ENCODE measurements at regions not wholly inside any gene's neighbourhood (a gene's known extent, or its start where the extent isn't known, plus 50 kb on each side); places are given as distances from the start of the nearest gene placed in this dataset.

DNA sequence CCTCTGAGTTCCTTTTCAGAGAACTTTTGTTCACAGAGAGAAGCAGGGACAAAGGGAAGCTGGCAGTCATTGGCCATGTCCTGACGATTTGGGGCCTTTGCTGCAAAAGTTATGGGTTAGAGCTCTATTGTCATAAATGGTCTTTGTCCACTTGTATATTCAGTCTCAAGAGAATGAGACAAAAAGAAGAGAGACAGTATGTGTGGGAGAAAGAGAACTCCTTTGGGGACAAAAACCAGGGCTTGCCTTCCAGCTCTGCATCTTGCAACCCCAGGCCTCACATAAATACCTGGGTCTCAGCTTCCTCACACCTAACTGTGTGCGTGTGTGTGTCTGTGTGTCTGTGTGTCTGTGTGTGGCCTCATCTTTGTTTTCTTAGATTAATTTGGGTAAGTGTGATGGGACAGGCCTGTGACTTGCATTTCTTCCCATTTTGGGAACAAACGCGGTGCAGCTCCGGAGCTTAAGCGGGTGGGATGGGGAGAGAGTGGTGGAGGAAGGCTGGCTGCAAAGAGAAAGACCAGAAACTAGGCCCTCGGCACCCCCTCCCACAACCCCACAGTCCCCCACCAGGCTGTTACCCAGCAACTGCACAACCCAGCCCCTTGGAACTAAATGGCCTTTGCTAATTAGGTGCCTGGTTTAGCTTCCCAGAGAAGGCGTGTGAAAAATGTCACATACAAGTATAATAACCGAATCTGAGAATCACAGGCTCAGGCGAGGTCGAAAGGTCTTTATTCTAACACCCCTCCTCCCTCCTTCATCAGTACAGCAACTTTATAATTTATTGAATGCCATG is 376.9 kb downstream of the CDK5RAP2 start:
- no peak for DNase-seq

DNA sequence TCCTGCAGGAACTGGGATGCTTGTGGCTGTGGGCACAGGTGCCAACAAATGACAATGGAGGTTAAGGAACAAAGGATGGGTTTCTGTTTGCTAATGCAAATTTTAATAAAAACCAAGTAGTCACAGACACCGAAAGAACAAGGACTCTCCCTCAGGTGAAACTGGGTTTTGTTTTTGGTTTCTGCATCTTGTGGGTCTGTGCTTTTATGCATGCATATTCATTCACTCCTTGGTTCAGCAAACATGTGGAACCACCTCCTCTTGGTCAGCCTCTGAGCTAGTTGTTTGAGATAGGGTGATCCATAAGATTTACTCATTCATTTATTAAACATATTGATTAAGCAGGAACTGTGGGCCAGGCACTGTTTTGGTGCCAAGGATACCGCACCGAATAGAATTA is 381.9 kb downstream of the CDK5RAP2 start:
- DNase-seq, result no peak

DNA sequence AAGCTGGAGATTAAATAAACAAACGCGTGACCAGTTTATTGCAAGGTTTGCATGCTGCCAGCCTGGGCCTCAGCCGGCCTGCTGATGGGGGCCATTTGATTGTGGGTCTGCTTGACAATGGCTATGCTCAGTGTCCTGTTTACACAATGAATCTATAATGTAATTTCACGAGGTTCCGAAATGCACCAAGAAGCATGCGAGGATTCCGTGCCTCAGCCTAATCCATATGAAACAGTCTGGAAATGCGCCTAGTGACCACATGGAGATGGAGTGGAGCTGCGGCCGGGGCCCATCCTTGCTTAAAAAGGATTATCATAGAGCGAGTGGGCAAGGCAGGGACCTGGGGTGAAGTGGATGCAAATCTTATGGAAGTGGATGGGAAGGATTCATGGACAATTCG is 382.4 kb downstream of the CDK5RAP2 start:
- DNase-seq, result no peak

DNA sequence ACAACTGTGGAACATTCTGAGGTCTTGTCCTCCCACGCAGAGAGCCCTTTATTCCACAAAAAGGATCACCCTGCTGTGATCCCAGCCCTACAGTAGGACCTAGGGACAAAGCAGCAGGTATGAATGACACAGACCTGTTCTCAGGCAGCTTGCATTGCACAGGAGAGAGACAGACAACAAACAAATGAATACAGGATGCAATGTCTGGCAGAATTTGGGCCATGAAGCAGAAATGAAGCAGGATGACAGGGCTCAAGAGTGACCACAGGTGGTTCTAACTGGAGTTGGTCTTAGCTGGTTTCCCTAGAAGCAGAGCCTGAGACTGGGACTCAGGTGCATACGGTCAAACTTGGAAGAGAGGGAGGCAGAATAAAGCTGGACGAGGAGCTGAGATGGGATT is 388.8 kb downstream of the CDK5RAP2 start:
- no peak for DNase-seq

DNA sequence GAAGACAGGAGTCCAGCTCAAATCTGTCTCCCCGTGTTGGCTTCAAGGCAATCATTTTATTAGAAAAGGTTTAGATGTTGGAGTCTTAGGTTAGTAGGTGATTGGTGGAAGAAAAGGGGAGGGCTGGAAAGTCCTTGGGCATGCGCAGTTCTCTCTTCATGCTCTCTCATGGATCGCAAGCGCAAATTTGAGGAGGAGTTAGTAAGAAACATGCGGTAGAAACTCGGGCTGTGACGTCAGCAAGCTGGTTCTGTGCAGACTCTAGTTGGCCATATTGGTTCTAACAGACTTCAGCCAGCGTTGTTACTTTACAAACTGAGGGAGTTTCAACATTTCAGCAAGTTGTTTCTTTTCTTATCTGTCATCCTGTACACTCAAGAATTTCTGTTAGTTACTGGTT is 392.2 kb downstream of the CDK5RAP2 start:
- DNase-seq, result no peak

DNA sequence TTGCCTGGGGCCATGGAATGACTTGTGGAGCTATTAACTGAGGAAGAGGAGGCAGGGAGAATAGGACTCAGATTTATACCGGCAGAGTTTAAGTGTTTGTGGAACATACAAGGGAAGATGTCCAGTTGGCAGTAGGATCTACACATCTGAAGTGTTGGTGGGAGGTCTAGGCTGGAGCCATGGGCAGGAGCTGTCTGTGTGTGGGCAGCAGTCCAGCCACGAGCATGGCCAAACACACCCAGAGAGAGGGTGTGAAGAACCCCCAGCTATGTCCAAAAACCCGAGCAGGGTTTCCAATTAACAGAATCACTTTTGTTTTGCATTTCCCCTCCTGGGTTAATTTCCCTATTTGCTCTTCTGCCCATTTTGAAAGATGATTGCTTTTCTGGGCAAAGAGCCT is 393.7 kb downstream of the CDK5RAP2 start:
- peak; percentile 22 for DNase-seq

DNA sequence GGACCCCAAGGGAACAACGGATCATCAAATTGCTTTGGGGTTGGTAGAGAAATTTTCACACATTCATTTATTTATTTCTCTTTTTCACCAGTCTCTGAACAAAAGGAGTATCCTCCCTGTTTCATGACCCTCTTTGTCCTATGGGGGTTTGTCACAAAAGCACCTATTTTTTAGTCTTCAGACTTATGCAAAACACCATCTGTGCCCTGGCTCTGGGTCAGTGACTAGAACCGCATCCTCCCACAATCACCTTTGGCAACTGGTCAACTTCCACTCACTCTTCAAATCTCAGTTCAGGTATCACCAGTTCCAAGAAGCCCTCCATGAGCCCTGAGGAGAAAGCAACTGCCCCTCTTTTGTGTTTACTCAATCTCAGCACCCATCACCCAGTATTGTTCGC is 395.7 kb downstream of the CDK5RAP2 start:
- no peak for DNase-seq

DNA sequence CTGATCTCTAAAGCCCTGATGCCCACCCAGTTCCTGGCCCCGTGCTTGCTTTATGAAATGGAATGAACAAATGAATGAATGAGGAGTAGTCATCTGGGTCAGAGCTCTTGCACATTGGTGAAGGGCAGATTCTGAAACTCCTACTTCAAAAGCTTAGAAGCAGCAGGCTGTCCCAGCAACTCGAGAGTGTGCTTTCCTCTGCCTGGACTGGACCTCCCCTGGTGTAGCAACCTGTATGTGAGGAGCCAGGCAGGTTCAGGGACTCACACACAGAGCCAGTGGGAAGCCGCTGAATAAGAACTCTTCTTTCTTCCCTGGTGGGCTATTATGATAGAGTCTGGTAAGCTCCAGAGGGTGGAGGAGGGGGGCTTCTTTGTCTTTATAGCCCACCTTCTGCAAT is 396.4 kb downstream of the CDK5RAP2 start:
- no peak for DNase-seq

DNA sequence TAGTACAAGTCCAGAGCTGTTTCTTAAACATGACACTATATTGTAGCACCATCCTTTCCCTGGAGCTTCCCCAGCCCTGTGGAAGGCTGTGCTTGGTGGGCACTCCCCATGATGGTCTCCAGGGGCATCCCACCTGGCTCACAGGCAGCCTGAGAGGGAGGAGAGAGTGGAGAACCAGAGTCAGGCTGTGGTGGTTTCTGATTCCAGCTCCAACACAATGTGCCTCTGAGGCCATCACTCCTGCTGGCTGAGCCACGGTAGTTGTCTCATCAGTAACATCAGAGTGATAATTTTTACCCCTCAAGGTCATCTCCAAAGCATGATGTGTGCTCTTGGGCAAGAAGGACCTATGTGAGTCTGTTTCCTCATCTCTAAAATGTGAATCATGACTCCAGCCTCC is 398.0 kb downstream of the CDK5RAP2 start:
- DNase-seq, result no peak

DNA sequence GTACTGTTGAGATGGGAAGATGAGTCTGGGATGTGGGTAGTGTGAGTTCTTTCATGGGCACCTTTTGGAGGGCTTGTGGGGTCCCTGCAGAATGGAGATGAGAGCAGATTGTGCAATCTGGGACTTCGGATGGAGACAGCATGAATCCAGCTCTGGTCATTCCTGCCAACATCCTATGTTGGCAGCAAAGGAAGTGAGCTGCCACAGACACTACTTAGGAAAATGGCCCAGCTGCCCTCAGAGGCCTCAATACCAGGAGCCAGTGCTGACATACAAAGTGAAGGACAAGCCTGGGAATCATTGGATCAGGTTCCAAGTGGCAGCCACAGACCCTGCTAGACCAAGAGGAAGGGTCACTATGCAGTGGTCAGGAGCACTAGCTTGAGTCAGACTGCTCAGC is 402.8 kb downstream of the CDK5RAP2 start:
- DNase-seq, result no peak

DNA sequence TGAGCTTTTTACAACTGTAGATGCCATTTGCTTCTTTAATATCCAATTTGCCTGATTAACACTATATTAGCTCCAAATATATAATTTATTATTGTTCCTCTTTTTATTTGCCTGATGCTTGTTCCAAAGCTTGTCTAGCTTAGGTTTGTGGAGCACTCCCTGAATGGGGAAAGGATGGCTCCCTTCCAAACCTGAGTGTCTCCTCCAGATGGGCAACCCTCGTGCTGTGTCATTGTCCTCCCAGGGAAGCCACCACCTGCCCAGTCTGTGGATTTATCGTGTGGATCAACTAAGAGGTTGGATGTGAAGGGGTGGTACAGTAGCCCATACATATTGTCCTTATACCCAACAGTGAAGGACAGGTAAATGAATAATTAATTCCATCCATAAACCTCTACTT is 404.9 kb downstream of the CDK5RAP2 start:
- DNase-seq, result no peak

DNA sequence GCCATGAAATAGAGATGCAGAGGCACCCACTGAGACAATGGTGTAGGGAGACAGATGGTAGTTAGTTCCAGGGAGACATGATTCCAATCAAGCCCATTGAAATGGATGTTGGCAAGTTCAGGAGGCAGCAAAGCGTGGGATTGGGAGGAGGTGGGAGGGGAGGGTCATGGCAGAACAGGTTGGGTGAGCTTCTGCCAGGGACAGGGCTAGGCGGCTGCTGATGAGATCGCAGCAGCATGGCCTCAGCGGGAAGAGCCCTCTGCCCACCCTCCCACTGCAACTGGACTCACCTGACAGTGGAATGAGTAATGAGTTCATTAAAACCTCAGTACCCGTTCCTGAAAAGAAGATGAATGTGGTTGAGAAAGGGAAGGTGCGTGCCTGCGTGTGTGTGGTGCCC is 418.2 kb downstream of the CDK5RAP2 start:
- DNase-seq, result no peak

DNA sequence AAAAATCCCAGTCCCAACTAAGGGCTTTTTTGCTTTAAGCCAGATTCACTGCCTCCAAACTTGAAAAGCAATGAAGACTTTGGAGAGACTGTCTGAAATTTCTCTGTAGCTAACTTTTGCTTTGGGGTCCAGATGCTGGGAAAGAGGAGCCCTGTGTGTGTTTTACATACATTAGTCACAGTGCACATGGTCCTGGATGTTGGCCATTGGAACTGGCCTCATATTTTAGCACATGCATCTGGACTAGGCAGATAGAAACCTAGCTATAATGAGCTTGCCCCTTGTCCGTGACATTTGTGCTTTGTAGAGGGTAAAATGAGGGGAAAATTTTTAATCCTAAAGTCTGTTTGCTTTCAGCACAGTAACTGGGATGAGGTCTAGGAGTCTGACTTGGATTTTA is 421.7 kb downstream of the CDK5RAP2 start:
- DNase-seq, result no peak

DNA sequence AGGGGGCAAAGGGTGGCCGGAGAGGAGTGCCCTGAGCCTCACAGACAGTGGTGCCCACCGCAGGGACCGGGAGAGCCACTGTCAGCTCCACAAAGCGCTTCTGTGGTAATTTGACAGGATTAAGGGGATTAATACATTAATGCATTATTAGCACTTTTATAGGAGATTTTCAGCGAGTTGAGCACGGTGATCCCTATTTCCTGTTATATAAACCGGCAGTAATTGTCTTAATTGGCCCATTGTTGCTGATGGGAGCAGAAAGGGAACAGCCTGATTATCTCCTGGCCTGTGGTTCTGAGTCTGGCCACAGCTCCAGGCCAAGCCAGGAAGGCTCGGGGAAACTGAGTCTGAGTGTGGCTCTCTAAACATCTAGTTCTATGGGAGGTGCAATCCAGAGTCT is 423.6 kb downstream of the CDK5RAP2 start:
- DNase-seq, result no peak

DNA sequence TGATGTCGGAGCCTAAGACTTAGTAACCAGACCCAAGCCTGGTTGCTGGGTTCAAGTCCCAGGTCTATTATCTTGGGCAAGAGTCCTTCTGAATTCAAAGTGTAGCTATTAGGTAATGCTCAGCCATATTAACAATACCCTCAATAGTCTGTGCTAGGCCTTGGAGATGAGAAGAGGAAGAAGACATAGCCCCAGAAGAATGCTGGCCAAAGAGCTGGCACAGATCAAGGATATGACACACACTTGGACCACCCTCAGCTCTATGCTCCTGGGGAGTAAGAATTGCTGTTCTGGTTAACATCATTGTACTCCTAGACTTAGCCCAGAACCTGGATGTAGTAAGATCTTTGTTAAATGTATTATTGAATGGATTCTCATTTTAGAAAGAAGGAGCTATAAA is 426.7 kb downstream of the CDK5RAP2 start:
- DNase-seq, result no peak

DNA sequence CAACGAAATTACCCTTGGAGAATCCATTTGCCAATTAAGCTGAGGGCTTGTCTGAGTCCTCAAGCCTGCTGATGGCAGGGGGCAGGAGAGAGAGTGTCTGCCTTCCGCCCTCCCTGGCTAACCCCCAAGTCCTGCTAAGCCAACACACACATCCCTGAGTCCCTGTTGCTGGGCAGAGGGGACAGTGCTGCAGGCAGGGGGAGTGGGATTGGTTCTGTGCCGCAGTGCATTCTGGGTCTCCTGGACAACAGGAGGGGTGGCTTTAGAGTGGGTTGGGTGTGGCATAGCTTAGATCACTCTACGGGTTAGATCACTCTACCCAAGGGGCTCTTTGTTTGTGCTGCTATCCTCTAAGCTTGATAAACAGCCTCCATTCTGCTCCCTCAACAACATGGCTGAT is 427.7 kb downstream of the CDK5RAP2 start:
- DNase-seq, result peak; percentile 44

DNA sequence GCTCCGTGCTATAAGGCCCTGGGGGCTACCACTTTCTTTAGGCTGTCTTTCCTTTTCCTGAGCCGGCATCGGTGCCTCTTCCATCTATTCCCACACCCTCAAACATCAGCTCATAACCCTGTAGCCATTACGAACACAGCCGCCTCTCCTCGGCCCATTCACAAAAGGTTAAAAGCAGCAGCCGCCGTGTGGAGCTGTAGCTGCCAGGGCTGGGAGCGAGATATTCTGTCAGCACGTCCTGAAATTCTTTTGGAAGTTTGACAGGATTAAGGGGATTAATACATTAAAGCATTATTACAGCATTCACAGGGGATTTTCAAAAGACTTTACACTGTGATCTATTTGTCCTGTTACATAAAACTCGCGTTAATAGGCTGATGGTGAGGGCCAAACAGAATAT is 428.2 kb downstream of the CDK5RAP2 start:
- no peak for DNase-seq

DNA sequence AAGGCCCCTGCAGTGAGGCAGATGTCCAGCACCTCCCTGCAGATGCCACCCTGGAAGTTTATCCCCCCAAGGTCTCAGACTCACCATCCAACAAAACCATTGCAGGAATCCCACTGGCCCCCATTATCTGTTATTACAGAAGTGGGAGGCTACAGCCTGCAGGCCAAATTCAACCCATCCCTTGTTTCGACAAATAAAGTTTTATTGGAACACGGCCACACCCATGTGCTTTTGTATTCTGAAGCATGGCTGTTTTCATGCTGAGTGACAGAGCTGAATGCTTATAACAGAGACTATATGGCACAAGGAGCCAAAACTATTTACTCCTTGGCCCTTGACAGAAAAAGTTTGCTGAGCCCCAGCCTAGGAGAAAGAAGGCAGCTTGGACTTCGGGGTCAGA is 428.8 kb downstream of the CDK5RAP2 start:
- DNase-seq, result no peak

DNA sequence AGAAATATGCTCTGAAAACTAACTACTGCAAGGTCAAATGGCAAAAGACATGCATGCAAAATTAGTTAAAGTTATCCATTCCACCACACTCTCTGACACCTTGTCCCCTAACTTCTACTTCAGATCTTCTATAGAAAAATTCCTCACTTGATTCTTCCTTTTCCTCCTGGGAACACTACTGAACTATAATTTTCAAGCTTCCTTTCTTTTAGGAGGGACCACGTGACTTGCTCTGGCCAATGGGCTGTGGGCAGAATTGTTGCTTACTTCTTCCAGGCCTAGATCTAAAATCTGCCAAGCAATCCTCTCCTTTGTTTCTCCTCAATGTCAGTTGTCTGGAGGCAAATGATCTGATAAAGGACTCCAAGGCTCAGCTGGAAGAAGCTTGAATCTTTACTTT is 441.0 kb downstream of the CDK5RAP2 start:
- no peak for DNase-seq

DNA sequence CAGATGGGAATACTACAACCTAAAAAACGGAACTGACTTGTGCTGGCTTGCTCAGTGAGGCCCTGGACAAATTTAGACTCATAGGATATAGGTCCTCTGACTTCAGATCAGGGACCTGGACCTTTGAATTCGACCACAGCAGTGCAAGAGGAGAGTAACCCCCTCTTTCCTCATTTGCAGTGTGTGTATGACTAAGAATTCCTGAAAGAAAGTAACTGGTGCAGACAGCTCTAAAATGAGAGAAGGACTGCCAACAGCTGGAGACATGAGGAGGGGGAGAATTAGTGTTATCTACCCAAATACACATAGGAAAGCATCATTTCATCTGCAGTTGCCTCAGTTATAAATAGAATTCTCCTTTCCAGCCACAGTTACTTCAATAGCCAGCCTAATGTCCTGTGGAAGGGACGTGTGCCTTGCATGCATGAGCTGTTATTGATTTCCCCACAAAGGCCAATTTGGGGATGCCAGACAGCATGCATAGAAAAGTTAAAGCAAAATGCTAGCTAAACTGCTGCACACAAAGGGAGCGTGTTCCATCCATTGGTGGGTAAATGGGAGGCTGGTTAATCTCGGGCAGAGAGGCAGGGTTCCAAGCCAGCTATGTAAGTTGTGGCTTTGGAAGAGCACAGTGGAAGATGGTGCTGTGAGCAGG is 442.7 kb downstream of the CDK5RAP2 start:
- no peak for DNase-seq

DNA sequence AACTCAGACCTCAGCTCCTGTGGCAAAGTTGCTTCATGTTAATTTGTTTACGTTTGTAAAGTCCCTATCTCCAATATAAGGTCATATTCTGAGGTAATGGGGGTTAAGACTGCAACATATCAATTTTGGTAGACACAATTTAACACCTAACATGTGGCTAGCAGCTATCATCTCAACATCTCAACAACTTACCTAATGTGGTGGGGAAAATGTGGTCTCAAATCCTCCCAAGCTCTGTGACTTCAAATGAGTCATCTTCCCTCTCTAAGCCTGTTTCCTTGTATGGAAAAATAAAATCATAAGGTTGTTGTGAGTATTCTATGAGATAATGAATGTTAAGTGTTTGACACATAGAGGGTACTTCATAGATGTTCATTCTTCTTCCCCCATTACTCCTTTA is 443.3 kb downstream of the CDK5RAP2 start:
- DNase-seq, result no peak

DNA sequence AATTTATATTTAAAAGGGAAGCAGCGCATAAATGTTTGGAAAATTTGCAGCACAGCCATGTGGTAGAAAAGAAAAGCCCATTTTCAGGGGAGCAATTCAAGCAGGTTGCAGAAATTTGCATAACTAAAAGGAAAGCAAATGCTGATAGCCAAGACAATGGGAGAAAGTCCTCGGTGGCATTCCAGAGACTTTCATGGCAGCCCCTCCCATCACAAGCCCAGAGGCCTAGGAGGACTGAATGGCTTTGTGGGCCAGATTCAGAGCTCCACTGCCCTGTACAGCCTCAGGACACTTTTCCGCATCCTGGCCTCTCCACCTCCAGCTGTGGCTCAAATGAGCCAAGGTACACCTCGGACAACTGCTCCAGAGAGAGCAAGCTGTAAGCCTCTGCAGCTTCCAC is 462.9 kb downstream of the CDK5RAP2 start:
- DNase-seq, result no peak

DNA sequence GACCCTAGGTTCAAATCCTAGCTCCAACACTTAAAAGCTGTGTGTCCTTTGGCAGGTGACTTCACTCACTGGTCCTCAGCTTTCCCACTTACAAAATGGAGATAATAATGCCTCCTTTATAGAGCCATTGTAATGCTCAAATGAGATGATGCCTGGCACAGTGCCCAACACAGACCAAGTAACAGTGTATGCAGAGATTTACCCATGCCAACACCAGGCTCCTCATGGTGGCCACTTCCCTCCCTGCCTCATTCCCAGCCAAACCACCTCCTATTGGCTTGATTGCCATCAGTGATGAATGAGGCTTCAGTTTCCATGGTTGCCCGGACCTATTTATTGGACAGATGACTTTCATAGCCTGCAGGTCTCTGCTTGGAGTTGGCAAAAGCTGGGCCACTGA is 469.4 kb downstream of the CDK5RAP2 start:
- no peak for DNase-seq

DNA sequence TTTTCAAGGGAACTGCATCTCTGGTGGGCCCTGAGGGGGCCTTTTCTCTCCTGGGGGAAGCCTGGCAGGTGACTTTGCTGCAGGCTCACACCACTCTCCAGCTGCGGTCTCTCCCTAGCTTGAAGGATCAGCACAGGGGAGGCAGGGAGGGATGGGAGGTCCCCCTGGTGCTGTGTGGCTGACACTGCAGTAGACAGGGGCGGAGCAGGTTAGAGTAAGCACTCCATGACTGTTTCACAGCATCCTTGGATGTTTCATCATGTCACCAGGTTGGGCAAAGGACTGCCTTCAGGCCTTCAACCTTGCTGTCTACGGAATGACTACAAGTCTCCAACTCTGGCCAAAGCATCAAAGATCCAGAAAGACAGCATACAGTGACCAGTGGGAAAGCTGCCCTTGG is 470.7 kb downstream of the CDK5RAP2 start:
- DNase-seq, result no peak

DNA sequence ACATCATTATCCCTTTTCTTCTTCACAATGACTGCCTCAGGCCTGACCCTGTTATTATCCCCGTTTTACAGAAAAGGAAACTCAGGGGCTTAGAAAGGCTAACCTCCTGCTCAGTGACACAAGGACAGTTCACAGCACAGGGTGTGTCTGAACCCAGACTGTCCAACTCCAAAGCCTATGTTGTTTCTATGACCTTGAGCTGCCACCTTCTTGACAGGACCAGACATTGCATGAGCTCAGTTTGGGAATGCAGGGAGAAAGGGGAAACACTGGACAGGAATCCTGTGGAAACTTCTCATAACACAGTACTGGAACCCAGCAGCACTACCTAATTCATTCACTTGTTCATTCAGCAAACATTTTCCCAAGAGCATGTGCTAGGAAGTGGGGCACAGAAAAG is 472.8 kb downstream of the CDK5RAP2 start:
- no peak for DNase-seq
